Testis (tissue), 2 donors: ENCODE measurements at regions not wholly inside any gene's neighbourhood (a gene's known extent, or its start where the extent isn't known, plus 50 kb on each side); places are given as distances from the start of the nearest gene placed in this dataset.

Source experiments
- POLR2A ChIP-seq: fragments of 450-650 bp; IDR thresholded peaks from one replicate; pipeline ENCODE4 v1.6.1; 2017; ENCODE audit warnings: antibody characterized with exemption, mild to moderate bottlenecking, moderate library complexity
- TF ChIP-seq, protein P1 (sequence below), 3 experiments: fragments of 450-650 bp in 2 of 3; fragments of 200-600 bp in 1 of 3; sonication (generic) in 1 of 3; IDR thresholded peaks; one replicate each; pipeline ENCODE4 v1.5.1; 2016 to 2019; ENCODE audit warnings: antibody characterized with exemption in 3 of 3, mild to moderate bottlenecking in 2 of 3, moderate library complexity in 1 of 3

DNA sequence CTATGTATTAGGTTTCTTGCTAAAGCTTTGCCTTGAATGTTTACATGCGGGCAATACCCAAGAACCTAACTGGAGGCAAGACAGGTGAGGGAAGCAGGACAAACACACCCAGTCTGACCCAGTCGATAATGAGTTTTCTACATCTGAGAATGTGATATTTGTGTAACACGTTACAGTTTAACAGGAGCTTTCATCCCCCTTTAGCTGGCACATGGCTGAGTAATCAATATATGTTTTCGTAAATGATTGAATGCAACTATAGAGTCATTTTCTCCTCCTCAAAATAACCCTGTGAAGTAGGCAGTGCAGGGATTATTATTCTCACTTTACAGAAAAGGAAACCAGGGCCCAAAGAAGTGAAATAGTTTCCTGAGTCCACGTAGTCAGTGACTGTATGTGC is 84.7 kb upstream of the HTR4 start:
- TF ChIP-seq, protein P1, sequence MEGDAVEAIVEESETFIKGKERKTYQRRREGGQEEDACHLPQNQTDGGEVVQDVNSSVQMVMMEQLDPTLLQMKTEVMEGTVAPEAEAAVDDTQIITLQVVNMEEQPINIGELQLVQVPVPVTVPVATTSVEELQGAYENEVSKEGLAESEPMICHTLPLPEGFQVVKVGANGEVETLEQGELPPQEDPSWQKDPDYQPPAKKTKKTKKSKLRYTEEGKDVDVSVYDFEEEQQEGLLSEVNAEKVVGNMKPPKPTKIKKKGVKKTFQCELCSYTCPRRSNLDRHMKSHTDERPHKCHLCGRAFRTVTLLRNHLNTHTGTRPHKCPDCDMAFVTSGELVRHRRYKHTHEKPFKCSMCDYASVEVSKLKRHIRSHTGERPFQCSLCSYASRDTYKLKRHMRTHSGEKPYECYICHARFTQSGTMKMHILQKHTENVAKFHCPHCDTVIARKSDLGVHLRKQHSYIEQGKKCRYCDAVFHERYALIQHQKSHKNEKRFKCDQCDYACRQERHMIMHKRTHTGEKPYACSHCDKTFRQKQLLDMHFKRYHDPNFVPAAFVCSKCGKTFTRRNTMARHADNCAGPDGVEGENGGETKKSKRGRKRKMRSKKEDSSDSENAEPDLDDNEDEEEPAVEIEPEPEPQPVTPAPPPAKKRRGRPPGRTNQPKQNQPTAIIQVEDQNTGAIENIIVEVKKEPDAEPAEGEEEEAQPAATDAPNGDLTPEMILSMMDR (IDR thresholded peaks at IDR 0.05), result no peak
- TF ChIP-seq POLR2A, result no peak
